DLD1 (cell line): ENCODE measurements at regions not wholly inside any gene's neighbourhood (a gene's known extent, or its start where the extent isn't known, plus 50 kb on each side); places are given as distances from the start of the nearest gene placed in this dataset.

ENCODE experiments used
- in situ Hi-C: cut with HindIII; loops from 2 replicates; pipeline ENCODE4 v1.10.0; 2017; ENCODE audit warnings: low sequenced_read_pairs

- in situ Hi-C loops, result no loop called here
These were observed 193.5 kb downstream of the TEX29 start for GRCh38 chr13:111513766-111514609.

GRCh38 chr13:111514610-111515306, 194.3 kb downstream of the TEX29 start:
- in situ Hi-C loops, result no loop called here

GRCh38 chr13:111515307-111515617, 194.8 kb downstream of the TEX29 start:
- in situ Hi-C loops, result no loop called here

DNA sequence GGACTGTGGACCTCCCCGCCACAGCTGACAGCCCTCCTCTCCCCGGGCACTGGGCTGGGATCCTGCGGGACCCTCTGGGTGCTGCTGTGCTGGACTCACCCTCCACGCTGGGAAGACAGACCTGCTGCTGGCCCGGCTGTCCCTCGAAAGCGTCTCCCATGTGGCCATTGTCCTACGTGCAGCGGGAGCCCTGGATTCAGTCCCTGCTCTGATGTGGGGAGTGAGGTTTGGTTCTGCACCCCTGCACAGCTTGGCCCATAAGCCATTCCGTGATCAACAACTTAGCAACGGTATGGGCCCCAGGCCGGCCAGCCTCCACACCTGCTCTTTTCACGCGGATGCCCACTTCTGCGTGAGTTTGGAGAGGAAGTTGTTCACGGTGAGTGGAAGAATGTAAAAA, 195.2 kb downstream of the TEX29 start:
- in situ Hi-C loops, result no loop called here

GRCh38 chr13:111516712-111517640, 196.5 kb downstream of the TEX29 start:
- in situ Hi-C loops, result no loop called here

- in situ Hi-C loops, result no loop called here
These were observed 197.2 kb downstream of the TEX29 start for GRCh38 chr13:111517641-111518010.

- in situ Hi-C loops, result no loop called here
These were observed 197.8 kb downstream of the TEX29 start for GRCh38 chr13:111518161-111518792.

DNA sequence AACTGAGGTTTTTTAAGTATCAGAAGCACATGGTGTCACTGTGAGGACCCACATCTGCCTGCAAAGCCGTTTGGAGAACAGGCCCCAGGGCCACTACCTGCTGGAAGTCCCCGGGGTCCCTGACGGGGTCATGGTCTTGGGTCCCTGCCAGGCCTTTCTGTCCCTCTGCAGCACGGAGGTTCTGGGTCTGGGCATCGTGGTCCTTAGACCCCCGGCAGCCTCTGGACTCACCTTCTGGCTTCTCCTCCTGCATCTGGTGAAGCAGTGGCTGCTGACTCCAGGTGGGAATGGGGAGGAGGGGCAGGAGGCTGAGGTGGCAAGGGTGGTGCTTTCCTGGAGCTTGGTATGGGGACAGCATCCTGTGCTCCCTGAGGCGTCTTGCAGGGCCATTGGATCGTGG, 198.6 kb downstream of the TEX29 start:
- in situ Hi-C loops, result no loop called here

- in situ Hi-C loops, result no loop called here
These were observed 199.2 kb downstream of the TEX29 start for GRCh38 chr13:111519490-111520170.

- in situ Hi-C loops, result no loop called here
These were observed 200.6 kb downstream of the TEX29 start for GRCh38 chr13:111521030-111521429.

DNA sequence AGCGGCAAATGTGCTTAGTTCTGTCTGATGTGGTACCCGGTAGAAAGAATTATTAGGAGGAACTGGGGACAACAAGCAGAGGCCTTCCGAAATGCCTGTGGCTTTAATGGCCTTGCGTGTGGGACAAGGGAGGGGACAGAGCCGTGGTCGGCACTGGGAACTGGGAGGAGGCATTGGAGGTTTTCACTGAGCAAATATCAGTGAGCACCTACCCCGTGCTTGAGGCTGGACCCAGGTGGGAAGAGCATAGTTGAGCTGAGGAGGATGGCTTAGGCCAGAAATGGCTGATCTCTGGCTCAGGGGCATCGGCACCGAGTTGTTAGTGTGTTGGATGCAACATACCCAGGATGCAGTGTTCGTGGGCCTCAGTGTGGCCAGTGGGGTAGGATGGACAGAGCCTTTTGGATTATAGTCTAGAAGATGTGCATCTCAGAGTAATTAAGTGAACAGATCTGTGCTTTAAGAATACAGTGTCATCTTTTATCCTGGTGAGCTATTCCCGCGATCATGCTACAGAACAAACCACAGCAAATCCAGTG, 201.3 kb downstream of the TEX29 start:
- in situ Hi-C loops, result no loop called here

DNA sequence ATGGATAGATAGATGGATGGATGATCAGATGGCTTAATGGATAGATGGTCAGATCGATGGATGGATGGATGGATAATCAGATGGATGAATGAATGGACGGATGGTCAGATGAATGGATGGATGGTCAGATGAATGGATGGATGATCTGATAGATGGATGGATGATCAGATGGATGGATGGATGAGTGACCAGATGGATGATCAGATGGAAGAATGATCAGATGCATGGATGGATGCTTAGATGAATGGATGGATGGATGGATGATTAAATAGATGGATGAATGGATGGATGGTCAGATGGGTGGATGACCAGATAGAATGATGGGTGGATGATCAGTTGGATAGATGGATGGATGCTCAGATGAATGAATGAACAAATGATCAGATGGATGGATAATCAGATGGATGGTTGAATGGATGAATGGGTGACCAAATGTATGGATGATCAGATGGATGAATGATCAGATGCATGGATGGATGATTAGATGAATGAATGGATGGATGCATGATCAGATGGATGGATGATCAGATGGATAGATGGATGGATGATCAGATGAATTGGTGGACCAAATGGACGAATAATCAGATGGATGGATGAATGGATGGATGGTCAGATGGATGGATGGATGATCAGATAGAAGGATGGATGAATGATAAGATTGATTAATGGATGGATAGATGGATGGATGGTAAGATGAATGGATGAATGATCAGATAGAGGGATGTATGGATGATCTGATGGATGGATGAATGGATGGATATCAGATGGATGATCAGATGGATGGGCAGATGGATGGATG, 205.1 kb downstream of the TEX29 start:
- in situ Hi-C loops, result no loop called here

- in situ Hi-C loops, result no loop called here
These were observed 206.5 kb downstream of the TEX29 start for GRCh38 chr13:111526922-111527321.

DNA sequence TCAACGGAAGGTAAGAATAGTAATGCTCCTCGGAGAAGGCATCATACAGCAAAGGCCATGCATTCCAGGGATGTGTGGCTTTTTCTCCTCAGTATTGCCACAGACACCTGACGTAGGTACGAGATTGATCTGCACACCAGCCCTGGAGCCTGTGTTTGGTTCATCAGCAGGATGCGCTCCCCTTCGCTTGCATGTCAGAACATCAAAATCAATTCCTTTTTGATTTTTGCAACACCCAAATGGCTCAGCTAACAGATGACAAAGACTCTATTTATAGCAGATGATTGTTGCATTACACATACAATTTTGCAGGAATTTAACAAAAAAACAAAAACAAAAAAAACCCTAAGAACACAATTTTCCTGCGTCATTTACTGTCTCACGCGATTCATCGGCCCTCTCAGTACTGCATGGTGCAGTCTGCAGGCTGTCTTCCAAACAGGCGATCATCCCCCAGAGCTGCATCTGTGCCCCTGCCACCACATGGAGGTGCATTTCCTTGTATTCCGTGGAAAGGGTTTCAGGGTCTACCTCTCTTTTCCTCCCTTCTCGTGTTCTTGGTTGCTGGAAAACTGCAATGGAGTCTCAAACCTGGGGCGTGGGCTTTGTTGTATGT, 207.3 kb downstream of the TEX29 start:
- in situ Hi-C loops, result no loop called here

DNA sequence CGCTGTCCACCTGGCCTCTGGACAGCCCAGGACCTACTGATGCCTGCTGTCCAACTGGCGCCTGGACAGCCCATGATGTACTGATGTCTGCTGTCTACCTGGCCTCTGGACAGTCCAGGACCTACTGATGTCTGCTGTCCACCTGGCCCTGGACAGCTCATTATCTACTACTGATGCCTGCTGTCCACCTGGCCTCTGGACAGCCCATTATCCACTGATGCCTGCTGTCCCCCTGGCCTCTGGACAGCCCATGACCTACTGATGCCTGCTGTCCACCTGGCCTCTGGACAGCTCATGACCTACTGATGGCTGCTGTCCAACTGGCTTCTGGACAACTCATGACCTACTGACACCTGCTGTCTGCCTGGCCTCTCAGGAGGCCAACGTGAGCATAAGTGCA, 208.1 kb downstream of the TEX29 start:
- in situ Hi-C loops, result no loop called here

DNA sequence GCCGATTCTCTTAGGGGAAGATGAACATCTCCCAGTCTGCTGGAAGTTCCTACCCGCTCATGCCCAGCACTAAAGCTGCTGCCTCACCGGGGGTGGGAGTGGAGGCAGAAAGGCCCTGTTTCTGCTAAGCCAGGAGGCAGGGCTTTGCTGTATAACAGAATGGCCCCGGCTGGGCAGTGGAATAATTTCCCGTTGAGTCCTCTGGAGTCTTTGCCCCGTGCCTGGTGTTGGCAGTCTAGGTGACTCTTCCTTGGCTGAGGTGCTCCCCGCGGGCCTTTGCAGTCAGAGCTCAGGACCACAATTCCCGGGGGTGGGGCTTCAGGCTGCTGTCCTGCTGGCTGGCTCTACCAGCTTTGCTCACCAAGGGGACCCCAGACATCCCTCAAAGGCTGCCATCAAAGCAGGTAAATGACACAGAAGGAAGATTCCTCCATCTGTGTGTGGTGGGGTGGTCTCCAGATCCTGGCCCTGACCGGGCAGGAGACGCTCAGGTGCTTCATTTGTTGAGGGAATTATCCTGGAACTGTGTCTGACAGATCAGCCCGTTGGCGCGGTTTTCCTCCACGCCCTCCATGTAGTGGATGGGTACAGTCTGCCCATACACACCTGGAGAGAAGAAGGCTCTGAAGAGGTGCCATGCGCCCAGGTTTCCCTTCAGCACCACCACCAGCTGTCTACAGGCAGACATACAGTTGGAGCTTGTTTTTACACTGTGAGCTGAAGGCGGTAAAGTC, 209.9 kb downstream of the TEX29 start:
- in situ Hi-C loops, result no loop called here

DNA sequence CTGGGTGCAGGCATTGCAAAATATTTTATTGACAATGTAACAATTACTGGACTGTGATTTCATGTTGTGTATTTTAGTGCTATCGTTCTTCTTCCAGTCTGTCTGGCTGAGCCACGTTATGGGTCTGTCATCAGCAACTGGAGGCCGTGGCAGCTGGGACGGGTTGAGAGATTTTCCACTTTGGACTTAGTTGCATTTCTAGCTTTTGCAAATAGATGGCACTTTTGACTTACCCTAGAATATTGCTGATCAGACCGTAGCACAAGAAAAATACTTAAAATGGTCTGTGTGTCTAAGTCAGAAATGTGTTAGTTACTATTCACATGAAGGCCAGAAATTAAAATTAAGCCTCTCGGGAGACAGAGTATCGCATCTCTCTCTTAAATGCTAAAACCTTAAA, 211.1 kb downstream of the TEX29 start:
- in situ Hi-C loops, result no loop called here

GRCh38 chr13:111532111-111532510, 211.7 kb downstream of the TEX29 start:
- in situ Hi-C loops, result no loop called here
